HG03135 (cell line): ENCODE measurements at regions not wholly inside any gene's neighbourhood (a gene's known extent, or its start where the extent isn't known, plus 50 kb on each side); places are given as distances from the start of the nearest gene placed in this dataset.

ENCODE experiments used
- ATAC-seq: cut with Tn5 transposase; IDR thresholded peaks from one replicate; pipeline ENCODE4 v1.9.1; 2021; ENCODE audit warnings: mild to moderate bottlenecking, moderate library complexity; ENCODE audit not compliant: unreplicated experiment

DNA sequence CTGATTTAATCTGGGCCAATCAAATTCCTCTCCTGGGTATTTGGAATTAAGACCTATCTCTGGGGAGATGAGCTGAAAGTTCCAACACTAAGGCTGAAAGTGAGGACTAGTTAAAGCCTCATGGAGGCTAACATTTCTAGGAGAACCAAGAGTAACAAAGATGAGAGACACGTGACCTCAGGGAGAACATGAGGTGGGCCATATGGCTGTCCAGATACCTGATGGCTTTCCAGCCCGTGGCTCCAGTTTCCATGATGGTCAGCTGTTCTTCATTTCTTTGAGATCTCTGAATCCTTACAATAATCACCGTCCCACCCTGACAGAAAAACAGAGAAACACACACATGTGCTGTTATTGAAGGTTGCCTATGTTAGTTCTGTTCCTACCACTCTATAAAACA lies 66.1 kb downstream of the LEPR start:
- no peak for ATAC-seq

DNA sequence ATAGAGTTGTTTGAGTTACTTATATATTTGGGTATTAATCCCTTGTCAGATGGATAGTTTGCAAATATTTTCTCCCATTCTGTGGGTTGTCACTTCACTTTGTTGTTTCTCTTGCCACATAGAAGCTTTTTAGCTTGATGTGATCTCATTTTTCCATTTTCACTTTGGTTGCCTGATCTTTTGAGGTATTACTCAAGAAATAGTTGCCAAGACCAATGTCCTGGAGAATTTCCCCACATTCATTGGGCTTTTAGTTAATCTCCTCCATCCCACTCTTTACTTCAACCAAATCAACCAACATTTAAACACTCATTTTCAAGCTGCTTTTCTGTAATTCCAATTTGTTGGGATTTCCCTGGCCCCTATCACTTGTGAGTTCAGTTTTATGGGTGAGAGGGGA lies 69.0 kb downstream of the LEPR start:
- ATAC-seq = no peak

GRCh38 chr1:65490231-65491009 lies 70.0 kb downstream of the LEPR start:
- no peak for ATAC-seq

- no peak for ATAC-seq
These were observed 71.0 kb downstream of the LEPR start for GRCh38 chr1:65491472-65491871.

GRCh38 chr1:65493802-65494201 lies 73.3 kb downstream of the LEPR start:
- no peak for ATAC-seq

GRCh38 chr1:65494671-65495070 lies 74.2 kb downstream of the LEPR start:
- no peak for ATAC-seq

DNA sequence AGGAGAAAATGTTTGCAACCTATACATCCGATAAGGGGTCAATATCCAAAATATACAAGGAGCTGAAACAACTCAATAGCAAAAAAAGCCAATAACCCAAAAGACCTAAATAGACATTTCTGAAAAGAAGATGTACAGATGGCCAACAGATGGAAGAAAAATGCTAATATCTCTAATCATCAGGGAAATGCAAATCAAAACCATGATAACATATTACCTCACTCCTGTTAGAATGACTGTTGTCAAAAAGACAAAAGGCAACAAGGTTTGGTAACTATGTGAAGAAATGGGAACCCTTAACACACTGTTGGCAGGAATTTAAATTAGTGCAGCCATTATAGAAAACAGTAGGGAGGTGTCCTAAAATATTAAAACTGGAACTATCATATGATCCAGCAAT lies 74.7 kb downstream of the LEPR start:
- ATAC-seq = no peak

- ATAC-seq = no peak
These were observed 76.9 kb downstream of the LEPR start for GRCh38 chr1:65497256-65497830.

- no peak for ATAC-seq
These were observed 83.0 kb downstream of the LEPR start for GRCh38 chr1:65503427-65503826.

- ATAC-seq = no peak
These were observed 83.8 kb downstream of the LEPR start for GRCh38 chr1:65504263-65504662.

DNA sequence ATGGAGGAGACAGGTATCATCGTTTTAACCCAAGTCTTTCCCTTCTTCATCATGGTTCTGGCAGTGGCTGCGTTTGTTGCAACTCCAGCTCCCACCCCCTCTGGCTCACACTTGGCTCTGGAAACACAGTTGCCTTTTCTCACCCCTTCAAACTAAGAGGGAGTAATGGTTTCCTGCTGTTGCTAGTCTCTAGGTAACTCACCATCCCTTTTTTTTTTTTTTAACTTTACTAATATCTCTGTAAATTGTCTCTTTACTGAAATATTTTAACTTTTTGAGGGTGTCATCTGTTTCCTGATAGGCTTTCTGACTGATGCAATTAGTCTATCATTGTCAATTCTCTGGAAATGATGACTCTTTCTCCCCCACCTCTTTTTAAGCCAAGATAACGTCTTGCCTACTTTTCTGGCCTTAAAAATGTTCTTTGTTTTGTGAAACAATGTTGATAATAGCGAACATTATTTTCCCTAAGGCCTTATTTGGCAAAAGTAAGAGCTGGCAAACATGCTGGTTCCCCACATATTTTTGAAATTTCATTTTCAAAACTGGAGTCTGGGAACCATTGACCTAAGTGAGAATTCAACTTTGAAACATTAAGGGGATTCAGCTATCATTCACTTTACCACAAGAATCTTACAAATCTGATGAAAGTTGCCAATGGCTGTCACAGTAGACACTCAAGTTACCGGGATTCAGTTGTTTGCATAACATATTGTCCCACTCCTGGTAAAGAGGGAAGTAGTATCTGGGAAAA lies 85.3 kb downstream of the LEPR start:
- ATAC-seq = no peak

DNA sequence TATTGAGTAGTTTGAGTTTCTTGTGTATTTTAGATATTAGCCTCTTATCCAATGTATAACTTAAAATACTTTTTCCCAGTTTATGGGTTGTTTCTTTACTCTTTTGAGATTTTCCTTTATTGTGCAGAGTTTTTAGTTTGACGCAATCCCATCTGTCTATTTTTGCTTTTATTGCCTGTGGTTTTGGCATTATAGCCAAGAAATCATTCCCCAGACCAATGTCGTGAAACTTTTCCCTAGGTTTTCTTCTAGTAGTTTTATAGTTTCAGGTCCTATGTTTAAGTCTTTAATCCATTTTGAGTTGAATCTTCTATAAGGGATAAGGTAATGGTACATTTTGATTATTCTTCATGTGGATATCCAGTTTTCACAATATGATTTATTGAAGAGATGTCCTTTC lies 87.6 kb downstream of the LEPR start:
- ATAC-seq = no peak

- ATAC-seq = no peak
These were observed 89.6 kb downstream of the LEPR start for GRCh38 chr1:65509912-65510680.

DNA sequence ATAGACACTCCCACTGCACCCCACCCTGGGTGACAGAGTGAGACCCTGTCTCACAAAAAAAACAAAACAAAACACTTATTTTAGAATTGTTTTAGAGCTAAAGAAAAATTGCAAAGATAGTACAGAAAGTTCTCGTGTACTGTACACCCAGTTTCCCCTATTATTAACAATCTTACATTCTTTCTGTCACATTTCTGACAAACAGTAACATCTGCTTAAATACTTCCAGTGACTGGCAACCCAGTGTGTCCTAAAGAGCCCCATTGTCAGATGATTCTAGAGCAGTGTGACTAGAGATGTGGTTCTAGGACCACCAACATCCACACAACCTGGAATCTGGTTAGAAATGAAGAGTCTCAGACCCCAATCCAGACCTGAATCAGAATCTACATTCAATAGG lies 90.5 kb downstream of the LEPR start:
- ATAC-seq = no peak

DNA sequence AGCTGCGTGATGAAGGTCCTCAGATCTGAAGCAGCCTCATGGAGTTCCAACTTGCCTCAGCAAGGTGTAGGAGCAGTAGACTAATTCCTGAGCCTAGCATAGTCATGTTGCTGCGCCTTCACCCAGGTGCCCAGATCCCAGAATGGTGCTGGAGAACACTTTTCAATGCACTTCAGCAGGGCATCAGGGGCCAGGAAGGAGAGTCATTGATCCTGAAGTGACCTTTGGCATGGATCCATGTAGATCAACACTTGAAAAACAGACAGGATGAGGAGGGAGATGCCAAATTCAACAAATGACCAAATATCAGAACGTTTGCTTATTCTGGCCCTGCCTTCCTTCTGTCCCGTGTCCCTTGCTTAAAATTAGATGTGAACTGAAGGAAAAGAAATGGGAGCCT lies 91.9 kb downstream of the LEPR start:
- ATAC-seq = no peak

DNA sequence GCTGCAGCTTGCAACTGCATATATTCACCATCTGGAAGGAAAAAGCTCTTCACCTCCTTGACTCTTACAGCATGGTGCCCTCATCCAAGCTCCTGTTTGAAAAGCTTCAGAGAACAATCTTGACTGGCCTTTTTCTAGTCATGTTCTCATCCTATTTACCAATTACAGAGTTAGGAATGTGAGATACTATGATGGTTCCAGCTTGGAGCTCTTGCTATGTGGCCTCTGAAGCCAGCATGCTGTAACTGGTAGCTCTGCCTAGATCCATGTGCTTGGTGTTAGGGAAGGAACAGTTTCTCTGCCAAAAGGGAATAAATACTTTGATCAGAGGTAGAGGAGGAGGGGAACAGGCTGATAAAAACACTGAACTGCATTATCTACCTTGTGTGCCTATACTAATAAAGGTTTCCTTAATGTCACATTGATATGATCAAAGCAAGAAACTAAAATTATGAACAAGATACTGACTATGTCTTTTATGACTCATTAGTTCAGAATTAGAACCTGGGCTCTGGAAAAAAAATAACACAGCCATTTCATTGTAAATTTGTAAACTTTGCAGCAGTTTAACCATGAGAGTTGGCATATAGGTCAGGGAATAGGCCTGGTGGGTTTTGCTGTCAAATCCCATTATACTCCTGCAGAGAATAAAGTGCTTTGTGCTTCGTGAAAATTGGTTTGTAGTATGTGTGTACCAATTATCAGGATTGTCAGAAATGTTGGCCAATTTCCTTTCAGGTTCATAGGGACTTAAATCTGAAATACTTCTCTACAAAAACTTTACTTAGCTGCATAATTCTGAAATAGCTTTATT lies 92.7 kb downstream of the LEPR start:
- no peak for ATAC-seq

DNA sequence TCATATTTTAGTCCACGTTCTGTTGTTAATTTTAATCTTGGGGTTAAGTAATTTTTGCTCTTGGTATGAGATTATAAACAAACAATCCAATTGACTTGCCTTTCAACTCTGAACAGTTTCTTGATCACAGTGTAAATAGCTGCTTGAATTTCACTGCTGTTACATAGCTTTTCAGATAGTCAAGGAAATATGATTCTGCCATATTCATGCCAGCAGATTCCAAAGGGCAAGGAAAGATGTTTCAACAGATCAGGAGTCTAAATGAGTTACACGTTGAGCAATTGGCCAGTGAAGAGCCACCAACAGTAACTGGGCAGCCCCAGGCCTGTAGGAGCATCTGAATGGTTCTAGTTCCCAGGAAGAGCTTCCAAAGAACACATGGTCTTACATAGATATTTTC lies 93.6 kb downstream of the LEPR start:
- ATAC-seq = no peak

- no peak for ATAC-seq
These were observed 104.4 kb downstream of the LEPR start for GRCh38 chr1:65524931-65525265.

DNA sequence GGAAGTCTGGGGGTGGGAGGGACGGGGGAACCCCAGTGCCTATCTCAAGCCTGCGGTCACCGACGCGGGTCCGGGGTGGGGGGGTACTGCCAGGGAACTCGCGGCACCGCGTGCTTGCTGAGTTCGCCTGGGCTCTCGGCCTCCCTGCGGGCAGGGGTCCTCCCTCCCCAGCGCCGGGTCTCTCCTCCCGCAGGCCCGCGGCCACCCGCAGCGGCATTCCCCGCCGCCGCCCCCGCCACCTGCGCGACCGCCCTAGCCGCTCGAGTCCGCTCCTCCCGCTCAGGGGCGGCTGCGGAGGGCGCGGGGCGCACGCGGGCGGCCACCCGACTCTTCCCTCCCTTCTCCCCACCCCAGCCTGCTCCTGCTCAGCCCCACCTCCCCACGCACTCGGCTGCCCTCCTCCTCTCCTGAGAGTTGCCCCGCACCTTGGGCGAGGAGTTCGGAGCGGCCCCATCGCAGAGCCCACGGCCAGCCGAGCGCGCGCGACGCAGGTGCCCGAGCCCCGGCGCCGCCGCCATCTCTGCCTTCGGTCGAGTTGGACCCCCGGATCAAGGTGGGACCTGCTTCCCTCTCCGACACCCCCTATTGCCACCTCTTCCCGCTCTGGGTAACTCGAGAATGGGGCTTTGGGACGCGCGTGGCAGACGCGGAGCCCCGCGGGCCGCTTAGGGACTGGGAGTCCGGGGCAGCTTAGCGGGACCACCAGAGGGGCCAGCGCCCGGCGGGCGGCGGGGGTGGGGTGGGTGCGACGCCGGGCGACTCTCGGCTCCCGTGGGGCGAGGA lies 105.0 kb downstream of the LEPR start:
- no peak for ATAC-seq

- no peak for ATAC-seq
These were observed 105.6 kb downstream of the LEPR start for GRCh38 chr1:65526049-65526556.
